AG10803 (cell line): ENCODE measurements at regions not wholly inside any gene's neighbourhood (a gene's known extent, or its start where the extent isn't known, plus 50 kb on each side); places are given as distances from the start of the nearest gene placed in this dataset.

Experiments
- DNase-seq: peaks from one replicate; pipeline ENCODE4 v3.0.0; 2010; ENCODE audit warnings: low read depth
- H3K4me3 ChIP-seq: 2 replicates; pipeline ENCODE4 v1.5.1; 2011; ENCODE audit warnings: mild to moderate bottlenecking, low read length, control low read depth
- TF ChIP-seq, protein P1 (sequence below): conservative IDR thresholded peaks from 2 replicates; pipeline ENCODE4 v1.5.1; 2011; ENCODE audit warnings: mild to moderate bottlenecking, low read length, control low read depth, inconsistent platforms

DNA sequence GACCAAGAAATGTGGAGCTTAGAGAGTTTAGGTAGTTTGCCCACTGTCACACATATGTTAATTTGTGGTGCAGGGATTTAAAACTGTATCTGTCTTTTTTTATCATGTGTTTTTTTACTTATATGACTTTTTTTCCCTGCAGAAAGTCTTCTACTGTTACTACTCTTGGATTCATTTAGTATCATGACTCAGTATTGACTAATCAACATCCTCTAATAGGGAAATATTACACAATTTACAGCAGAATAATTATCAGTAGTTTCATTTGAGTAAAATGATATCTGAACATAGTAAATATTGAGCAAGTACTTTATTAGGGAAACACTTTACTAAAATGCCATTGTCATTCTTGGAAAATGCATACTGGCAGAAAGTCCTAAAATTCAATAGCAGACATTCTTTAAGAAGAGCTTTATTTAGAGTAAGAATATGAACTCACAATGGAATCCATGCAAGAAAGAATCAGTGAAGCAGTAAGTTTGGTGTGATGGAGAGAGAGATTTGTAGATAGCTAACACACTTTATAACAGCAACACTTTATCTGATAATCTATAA, 425.9 kb upstream of the SLC8A1 start:
- TF ChIP-seq, protein P1, sequence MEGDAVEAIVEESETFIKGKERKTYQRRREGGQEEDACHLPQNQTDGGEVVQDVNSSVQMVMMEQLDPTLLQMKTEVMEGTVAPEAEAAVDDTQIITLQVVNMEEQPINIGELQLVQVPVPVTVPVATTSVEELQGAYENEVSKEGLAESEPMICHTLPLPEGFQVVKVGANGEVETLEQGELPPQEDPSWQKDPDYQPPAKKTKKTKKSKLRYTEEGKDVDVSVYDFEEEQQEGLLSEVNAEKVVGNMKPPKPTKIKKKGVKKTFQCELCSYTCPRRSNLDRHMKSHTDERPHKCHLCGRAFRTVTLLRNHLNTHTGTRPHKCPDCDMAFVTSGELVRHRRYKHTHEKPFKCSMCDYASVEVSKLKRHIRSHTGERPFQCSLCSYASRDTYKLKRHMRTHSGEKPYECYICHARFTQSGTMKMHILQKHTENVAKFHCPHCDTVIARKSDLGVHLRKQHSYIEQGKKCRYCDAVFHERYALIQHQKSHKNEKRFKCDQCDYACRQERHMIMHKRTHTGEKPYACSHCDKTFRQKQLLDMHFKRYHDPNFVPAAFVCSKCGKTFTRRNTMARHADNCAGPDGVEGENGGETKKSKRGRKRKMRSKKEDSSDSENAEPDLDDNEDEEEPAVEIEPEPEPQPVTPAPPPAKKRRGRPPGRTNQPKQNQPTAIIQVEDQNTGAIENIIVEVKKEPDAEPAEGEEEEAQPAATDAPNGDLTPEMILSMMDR = no peak
- no peak for DNase-seq
- H3K4me3 ChIP-seq = no peak overlapping the region

DNA sequence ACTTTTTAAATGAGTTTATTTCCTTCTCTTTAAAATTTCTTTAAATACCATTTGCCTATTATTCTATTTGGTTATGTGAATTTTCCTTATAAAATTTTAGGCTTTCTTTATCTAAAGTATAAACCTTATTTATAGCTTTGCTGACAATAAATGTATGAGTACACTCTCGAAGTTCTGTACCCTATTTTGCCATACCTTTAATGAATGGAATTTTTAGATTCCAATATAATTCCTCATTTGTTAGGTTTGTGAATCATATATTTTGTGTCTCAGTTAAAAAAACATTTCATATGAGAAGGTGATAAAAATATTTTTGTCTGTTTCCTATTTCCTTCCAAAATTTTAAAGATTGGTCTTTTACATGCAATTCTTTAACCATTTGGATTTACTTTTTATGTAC, 427.4 kb upstream of the SLC8A1 start:
- TF ChIP-seq, protein P1 = no peak
- H3K4me3 ChIP-seq = no peak overlapping the region
- DNase-seq = no peak

DNA sequence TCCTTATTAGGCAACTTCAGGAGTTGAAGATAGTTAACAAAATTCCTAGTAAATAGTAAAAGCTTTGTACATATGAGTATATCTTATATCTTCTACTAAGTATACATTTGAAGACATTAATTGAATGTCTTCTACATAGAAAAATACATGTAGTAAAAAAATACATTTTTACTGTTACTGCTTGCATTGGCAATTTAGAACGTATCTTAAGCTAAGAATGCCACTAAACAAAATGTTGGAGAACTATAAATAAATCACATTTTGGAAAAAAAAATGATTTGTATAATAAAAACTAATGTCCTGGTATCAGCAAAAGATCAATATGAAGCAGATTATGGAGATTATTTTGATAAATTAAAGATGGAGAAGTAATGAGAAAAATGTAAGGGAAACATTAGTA, 434.2 kb upstream of the SLC8A1 start:
- no peak for DNase-seq
- TF ChIP-seq, protein P1 = no peak
- H3K4me3 ChIP-seq = no peak overlapping the region

DNA sequence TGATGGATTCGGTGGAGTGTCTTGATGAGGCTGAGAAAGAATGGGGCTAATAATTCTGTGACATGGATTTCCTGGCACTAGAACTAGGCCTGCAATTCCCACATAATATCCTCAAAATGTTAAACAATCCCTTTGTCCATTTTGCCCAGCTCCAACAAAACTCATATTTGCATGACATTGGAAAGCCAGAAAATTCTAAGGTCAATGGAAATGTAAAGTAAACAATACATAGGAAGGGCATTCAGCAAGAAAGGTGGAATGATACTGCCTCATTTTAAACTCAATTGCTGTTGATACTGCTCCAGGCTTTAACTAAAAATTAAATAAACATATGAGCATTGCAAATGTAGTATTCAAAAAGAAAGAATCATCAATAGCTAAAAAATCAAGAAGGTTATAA, 434.8 kb upstream of the SLC8A1 start:
- TF ChIP-seq, protein P1 = no peak
- H3K4me3 ChIP-seq = no peak overlapping the region
- DNase-seq = no peak

DNA sequence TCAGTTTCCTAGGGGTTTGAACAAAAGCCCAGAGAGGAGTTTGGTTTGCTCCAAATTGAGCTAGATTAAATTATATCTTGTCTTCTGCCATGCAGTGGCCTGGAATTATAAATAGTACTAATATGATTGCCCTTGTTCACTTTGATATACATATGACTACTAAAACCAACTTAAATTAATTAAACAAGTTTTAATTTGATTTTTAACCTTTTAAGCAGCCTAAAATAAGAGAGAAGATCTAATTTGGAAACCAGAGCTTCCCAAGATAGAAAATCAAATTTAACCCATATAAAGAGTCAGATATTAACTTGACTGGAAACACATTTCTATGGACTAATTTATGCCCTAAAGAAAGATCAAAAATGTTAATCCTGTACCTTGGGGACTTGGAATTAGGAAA, 444.5 kb upstream of the SLC8A1 start:
- H3K4me3 ChIP-seq = no peak overlapping the region
- TF ChIP-seq, protein P1 = no peak

DNA sequence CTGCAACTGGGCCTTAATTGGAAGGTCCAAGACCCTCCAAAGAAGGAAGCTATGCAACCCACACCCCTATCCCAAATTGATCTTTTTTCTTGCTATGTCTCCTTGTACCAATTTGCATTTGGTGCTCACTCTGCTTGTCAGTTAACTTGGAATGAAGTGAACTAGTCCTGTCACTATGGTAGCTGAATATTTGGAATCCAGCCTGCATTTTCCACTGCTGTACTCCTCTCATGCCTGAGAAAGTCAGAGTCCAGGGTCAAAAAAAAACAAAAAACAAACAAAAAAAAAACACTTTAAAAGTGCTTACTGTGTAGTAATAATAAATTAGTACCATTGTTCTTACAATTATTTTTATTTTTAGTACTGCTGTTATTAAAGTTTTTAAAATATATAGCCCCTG, 462.8 kb upstream of the SLC8A1 start:
- no peak overlapping the region for H3K4me3 ChIP-seq
- no peak for DNase-seq
- TF ChIP-seq, protein P1 = no peak

More for the DNA sequence above, 444.5 kb upstream of the SLC8A1 start:
- no peak for DNase-seq

DNA sequence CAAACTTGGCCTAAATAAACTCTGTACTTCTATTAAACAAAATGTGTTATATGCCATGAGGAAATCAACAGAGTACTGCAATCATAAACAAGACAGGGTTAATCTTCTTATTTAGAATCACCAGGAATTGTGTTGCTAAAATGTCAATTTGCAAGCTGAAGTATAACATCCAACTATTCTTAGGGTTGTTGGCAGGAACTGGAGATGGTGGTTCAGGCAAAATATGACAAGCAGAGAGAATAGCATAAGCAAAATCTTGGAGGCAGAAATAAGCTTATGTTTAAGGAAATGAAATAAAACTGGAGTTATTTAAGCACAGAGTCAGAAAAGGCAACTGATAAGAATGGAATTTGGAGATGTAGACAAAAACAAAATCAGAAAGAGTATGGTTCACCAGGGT, 463.8 kb upstream of the SLC8A1 start:
- TF ChIP-seq, protein P1 = no peak
- no peak for DNase-seq

More for the DNA sequence above, 463.8 kb upstream of the SLC8A1 start:
- no peak overlapping the region for H3K4me3 ChIP-seq
